Hepatocyte (in vitro differentiated cells): ENCODE measurements at regions not wholly inside any gene's neighbourhood (a gene's known extent, or its start where the extent isn't known, plus 50 kb on each side); places are given as distances from the start of the nearest gene placed in this dataset.

Experiments used
- EZH2 ChIP-seq: fragments of 200-600 bp; sonication (generic); IDR thresholded peaks from 2 replicates; pipeline ENCODE4 v1.6.1; 2016; ENCODE audit warnings: antibody characterized with exemption, mild to moderate bottlenecking, borderline replicate concordance
- EZH2phosphoT487 ChIP-seq: fragments of 200-600 bp; sonication (generic); IDR thresholded peaks from one replicate; pipeline ENCODE4 v1.6.1; 2018; ENCODE audit warnings: antibody characterized with exemption, mild to moderate bottlenecking, low read depth, moderate library complexity; ENCODE audit not compliant: unreplicated experiment, severe bottlenecking
- TF ChIP-seq, protein P1 (sequence below): fragments of 200-600 bp; sonication (generic); IDR thresholded peaks from 2 replicates; pipeline ENCODE4 v1.5.1; 2016; ENCODE audit warnings: antibody characterized with exemption, mild to moderate bottlenecking; ENCODE audit not compliant: poor library complexity

DNA sequence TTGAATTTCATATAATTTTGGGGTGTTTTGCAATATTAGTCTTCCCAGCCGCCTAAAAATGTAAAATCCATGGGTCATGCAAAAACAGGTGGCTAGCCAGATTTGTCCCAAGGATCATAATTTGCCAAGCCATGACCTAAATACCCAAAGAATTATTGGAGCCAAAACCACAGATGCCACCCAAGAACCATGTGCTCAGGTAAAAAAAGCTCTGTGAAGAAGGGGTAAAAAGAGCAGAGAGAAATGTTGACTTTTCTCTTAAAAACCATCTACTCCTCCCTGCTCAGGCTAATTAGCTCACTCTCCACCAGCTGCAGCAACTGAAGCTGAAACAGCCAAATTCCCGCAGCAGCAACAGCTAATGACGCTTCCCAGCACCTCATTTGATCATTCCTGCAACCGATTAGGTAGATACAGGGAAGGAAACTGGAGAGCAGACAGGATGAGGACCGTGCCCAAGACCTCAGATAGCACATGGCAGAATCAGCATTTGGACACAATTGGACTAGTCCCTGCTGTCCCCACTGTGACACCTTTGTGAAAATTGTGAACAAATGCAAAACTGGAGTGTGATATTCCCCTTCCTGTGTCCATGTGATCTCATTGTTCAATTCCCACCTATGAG is 107.9 kb upstream of the NXT1 start:
- TF ChIP-seq EZH2 = no peak
- TF ChIP-seq, protein P1, sequence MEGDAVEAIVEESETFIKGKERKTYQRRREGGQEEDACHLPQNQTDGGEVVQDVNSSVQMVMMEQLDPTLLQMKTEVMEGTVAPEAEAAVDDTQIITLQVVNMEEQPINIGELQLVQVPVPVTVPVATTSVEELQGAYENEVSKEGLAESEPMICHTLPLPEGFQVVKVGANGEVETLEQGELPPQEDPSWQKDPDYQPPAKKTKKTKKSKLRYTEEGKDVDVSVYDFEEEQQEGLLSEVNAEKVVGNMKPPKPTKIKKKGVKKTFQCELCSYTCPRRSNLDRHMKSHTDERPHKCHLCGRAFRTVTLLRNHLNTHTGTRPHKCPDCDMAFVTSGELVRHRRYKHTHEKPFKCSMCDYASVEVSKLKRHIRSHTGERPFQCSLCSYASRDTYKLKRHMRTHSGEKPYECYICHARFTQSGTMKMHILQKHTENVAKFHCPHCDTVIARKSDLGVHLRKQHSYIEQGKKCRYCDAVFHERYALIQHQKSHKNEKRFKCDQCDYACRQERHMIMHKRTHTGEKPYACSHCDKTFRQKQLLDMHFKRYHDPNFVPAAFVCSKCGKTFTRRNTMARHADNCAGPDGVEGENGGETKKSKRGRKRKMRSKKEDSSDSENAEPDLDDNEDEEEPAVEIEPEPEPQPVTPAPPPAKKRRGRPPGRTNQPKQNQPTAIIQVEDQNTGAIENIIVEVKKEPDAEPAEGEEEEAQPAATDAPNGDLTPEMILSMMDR = no peak
- TF ChIP-seq EZH2phosphoT487 = no peak
